ENCODE measurements at regions not wholly inside any gene's neighbourhood (a gene's known extent, or its start where the extent isn't known, plus 50 kb on each side); places are given as distances from the start of the nearest gene placed in this dataset.

DNA sequence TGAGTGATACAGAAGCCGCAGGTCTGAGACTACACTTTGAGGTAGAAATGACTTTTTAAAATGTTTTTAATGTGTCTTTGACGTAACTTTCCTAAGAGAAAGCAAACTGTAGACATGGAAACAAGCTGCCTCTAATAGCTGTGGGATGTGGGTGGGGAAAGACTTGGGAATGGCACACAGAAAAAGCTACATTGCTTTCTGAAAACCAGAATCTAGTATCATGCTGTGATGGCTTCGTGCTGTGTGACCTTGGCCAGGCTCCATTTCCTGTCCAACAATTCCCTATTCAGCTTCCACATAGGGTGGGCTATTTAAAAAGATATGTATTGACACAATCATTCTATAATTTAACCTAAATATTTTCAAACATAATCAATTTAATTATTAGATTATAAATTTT, 909.1 kb downstream of the NCAM2 start:
- no peak for DNase-seq (ENCODE audit: unreplicated experiment)
- no peak overlapping the region for H3K27ac Mint-ChIP-seq (ENCODE audit: low read depth, unreplicated experiment)
- H3K36me3 Mint-ChIP-seq (ENCODE audit: insufficient read depth, unreplicated experiment), result no peaks in the 10 kb centered on the region
- H3K9me3 Mint-ChIP-seq (ENCODE audit: unreplicated experiment), result peaks cover 11% of the 10 kb centered on the region
- ChIA-PET POLR2A (interaction anchor here (0.6 kb wide), 1 partner anchor 744 kb away, joined by 4 read pairs; no protein-coding TSS in a partner anchor), CTCF (interaction anchor here (1.9 kb wide), 1 partner anchor 14 kb away, joined by 15 read pairs; no protein-coding TSS in a partner anchor)
- intact Hi-C loops (cut with micrococcal nuclease), result no loop called here
- BruUV-seq (replicated peaks), result no TSS peak
- no peak overlapping the region for H3K4me3 Mint-ChIP-seq (ENCODE audit: unreplicated experiment)
- no peaks in the 10 kb centered on the region for H3K4me1 Mint-ChIP-seq (ENCODE audit: insufficient read depth, unreplicated experiment)
- H3K27me3 Mint-ChIP-seq (ENCODE audit: insufficient read depth, unreplicated experiment), result no peaks in the 10 kb centered on the region
- TF ChIP-seq, protein P1, sequence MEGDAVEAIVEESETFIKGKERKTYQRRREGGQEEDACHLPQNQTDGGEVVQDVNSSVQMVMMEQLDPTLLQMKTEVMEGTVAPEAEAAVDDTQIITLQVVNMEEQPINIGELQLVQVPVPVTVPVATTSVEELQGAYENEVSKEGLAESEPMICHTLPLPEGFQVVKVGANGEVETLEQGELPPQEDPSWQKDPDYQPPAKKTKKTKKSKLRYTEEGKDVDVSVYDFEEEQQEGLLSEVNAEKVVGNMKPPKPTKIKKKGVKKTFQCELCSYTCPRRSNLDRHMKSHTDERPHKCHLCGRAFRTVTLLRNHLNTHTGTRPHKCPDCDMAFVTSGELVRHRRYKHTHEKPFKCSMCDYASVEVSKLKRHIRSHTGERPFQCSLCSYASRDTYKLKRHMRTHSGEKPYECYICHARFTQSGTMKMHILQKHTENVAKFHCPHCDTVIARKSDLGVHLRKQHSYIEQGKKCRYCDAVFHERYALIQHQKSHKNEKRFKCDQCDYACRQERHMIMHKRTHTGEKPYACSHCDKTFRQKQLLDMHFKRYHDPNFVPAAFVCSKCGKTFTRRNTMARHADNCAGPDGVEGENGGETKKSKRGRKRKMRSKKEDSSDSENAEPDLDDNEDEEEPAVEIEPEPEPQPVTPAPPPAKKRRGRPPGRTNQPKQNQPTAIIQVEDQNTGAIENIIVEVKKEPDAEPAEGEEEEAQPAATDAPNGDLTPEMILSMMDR (IDR thresholded peaks at IDR 0.05; ENCODE audit: unreplicated experiment), result no peak

DNA sequence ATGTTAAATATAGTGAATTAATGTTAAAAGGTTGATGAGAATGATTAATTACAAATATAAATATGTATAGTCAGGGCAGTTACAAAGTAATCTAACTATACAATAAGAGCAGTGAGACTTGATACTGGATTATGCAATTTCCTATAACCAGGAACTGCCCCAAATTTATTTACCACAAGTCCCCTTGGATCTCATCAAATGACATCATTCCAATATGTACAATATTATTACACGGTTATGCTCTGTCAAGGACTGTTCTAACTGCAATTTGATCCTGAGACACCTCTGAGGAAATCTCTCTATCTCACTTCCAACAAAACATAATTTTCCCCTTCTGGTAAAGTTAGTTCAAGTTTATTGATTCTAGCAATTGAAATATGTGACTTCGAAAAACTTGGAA, 917.6 kb downstream of the NCAM2 start:
- POLR2A ChIA-PET, result no interaction called here
- no peak for DNase-seq (ENCODE audit: unreplicated experiment)
- Mint-ChIP-seq H3K4me1 (ENCODE audit: insufficient read depth, unreplicated experiment) (no peaks in the 10 kb centered on the region), H3K9me3 (ENCODE audit: unreplicated experiment) (peaks cover 11% of the 10 kb centered on the region), H3K4me3 (ENCODE audit: unreplicated experiment) (no peak overlapping the region), H3K27ac (ENCODE audit: low read depth, unreplicated experiment) (no peak overlapping the region), H3K27me3 (ENCODE audit: insufficient read depth, unreplicated experiment) (no peaks in the 10 kb centered on the region), H3K36me3 (ENCODE audit: insufficient read depth, unreplicated experiment) (no peaks in the 10 kb centered on the region)
- no TSS peak for BruUV-seq (replicated peaks)
- CTCF ChIA-PET, result no interaction called here
- TF ChIP-seq, protein P1 (IDR thresholded peaks at IDR 0.05; ENCODE audit: unreplicated experiment), result no peak
- intact Hi-C loops (cut with micrococcal nuclease), result no loop called here

DNA sequence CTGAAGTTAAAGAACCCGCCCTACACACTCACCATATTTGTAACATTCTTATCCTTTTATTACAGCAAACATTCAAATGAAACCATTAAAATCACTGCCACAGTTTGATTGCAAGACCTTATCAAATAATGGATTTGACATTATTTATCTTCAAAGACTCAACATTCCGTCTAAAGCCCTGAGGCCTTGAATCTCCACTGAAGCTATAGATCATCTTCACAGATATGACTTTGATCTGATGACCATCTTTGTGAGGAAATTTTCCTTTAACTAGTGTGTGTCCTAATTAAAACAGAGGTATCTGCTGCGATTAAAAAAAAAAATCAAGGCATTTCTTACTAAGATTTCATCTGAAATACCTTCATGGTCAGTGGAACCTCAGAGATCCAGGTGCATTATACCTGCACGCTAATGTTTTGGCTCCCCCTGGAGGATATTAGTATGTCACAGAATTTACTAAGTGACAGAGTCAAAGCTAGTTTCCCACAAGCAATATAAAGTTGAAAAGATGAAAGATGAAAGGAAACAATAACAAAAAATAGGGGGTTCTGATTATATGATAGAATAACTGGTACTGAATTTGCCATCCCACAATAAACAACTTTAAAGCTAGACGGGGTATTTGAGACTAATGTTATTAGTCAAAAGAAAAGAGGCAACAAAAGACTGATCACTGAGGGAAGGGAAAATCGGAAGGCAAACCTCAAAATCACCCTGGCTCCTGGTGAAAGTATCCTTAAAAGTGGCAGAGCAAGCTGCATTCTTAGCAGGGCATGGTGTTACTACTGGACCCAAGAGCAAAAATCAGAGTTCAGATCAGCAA, 923.4 kb downstream of the NCAM2 start:
- POLR2A ChIA-PET, result interaction anchor here (0.7 to 1.0 kb wide), 3 partner anchors 210 to 689 kb away, joined by 3 to 4 read pairs (median 4); no protein-coding TSS in a partner anchor
- H3K4me3 Mint-ChIP-seq (ENCODE audit: unreplicated experiment), result no peak overlapping the region
- TF ChIP-seq, protein P1 (IDR thresholded peaks at IDR 0.05; ENCODE audit: unreplicated experiment), result peak; percentile 48
- H3K36me3 Mint-ChIP-seq (ENCODE audit: insufficient read depth, unreplicated experiment), result no peaks in the 10 kb centered on the region
- peak; percentile 60 for DNase-seq (ENCODE audit: unreplicated experiment)
- BruUV-seq (replicated peaks), result no TSS peak
- H3K27ac Mint-ChIP-seq (ENCODE audit: low read depth, unreplicated experiment), result no peak overlapping the region
- CTCF ChIA-PET, result interaction anchor here (0.6 to 2.8 kb wide), 42 partner anchors 9 to 1717 kb away, joined by 3 to 20 read pairs (median 4); no protein-coding TSS in a partner anchor
- peaks cover 12% of the 10 kb centered on the region for H3K4me1 Mint-ChIP-seq (ENCODE audit: insufficient read depth, unreplicated experiment)
- intact Hi-C loops (cut with micrococcal nuclease), result loop anchor here (1.0 to 10.0 kb wide), 3 partner anchors 689 to 919 kb away; no protein-coding TSS in a partner anchor
- no peaks in the 10 kb centered on the region for H3K27me3 Mint-ChIP-seq (ENCODE audit: insufficient read depth, unreplicated experiment)
- H3K9me3 Mint-ChIP-seq (ENCODE audit: unreplicated experiment), result no peaks in the 10 kb centered on the region

DNA sequence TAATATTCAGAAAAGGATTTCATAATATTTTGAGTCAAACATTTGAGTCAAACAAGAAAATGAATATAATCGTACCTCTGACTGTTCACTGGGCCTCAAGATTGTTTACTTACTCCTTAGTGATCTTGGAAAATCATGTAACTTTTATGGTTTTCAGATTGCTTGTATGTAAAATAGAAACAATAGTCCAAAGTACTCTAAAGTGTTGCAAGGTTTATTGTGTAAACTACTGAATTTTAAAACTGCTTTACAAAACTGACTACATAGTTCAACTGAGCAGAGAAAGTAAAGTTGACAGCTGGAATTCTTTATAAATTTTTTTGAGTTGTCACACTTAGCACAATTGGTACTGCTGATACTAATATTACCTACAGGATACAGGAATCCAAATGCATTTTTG, 931.0 kb downstream of the NCAM2 start:
- CTCF ChIA-PET, result no interaction called here
- H3K4me3 Mint-ChIP-seq (ENCODE audit: unreplicated experiment), result no peak overlapping the region
- no peaks in the 10 kb centered on the region for H3K36me3 Mint-ChIP-seq (ENCODE audit: insufficient read depth, unreplicated experiment)
- H3K9me3 Mint-ChIP-seq (ENCODE audit: unreplicated experiment), result peaks cover 7% of the 10 kb centered on the region
- no peak for DNase-seq (ENCODE audit: unreplicated experiment)
- no peaks in the 10 kb centered on the region for H3K27me3 Mint-ChIP-seq (ENCODE audit: insufficient read depth, unreplicated experiment)
- intact Hi-C loops (cut with micrococcal nuclease), result loop anchor here (10.0 kb wide), 1 partner anchor 866 kb away; no protein-coding TSS in a partner anchor
- no TSS peak for BruUV-seq (replicated peaks)
- POLR2A ChIA-PET, result no interaction called here
- no peak overlapping the region for H3K27ac Mint-ChIP-seq (ENCODE audit: low read depth, unreplicated experiment)
- H3K4me1 Mint-ChIP-seq (ENCODE audit: insufficient read depth, unreplicated experiment), result no peaks in the 10 kb centered on the region
- TF ChIP-seq, protein P1 (IDR thresholded peaks at IDR 0.05; ENCODE audit: unreplicated experiment), result no peak
